OCI-LY7 (cell line): ENCODE measurements at regions not wholly inside any gene's neighbourhood (a gene's known extent, or its start where the extent isn't known, plus 50 kb on each side); places are given as distances from the start of the nearest gene placed in this dataset.

Experiments used
- BruUV-seq: library from RNA; stranded (reverse); fragments of 400-500 nt; replicated peaks from 2 replicates; lab custom pipeline; 2021; lab: Mats Ljungman, UMichigan
- CTCF ChIA-PET: fragments of 300-600 bp; sonication (Branson Sonifier 250); formaldehyde crosslinking; loops from one replicate; lab custom pipeline; 2022; ENCODE audit warnings: antibody characterized with exemption; ENCODE audit not compliant: unreplicated experiment; lab: Charles Lee
- POLR2A ChIA-PET: fragments of 300-600 bp; sonication (Branson Sonifier 250); formaldehyde crosslinking; loops from one replicate; lab custom pipeline; 2022; ENCODE audit warnings: antibody characterized with exemption; lab: Charles Lee
- DNase-seq: peaks from one replicate; pipeline ENCODE4 v3.0.0-alpha.2; 2015; ENCODE audit warnings: low spot score
- H2AFZ ChIP-seq: fragments of 200-600 bp; sonication (generic), shearing (Covaris generic); 2 replicates; pipeline ENCODE4 v1.6.1; 2014; ENCODE audit warnings: mild to moderate bottlenecking, antibody characterized with exemption, low read length, moderate library complexity
- H3K27ac ChIP-seq: fragments of 200-600 bp; sonication (generic); 2 replicates; pipeline ENCODE4 v1.5.1; 2014; ENCODE audit warnings: mixed run types, low read depth, mild to moderate bottlenecking, moderate library complexity, low read length, inconsistent platforms; ENCODE audit not compliant: poor library complexity, severe bottlenecking
- H3K36me3 ChIP-seq: fragments of 200-600 bp; sonication (generic); 2 replicates; pipeline ENCODE4 v1.6.1; 2014; ENCODE audit warnings: mild to moderate bottlenecking, antibody characterized with exemption, low read length, moderate library complexity, mixed read lengths; ENCODE audit not compliant: insufficient read depth
- H3K4me1 ChIP-seq: fragments of 200-600 bp; sonication (generic); 2 replicates; pipeline ENCODE4 v1.5.1; 2014; ENCODE audit warnings: mild to moderate bottlenecking, low read length; ENCODE audit not compliant: insufficient read depth, poor library complexity, severe bottlenecking
- H3K4me2 ChIP-seq: fragments of 200-600 bp; sonication (generic); 2 replicates; pipeline ENCODE4 v1.6.1; 2014; ENCODE audit warnings: mild to moderate bottlenecking, low read length
- H3K4me3 ChIP-seq: fragments of 200-600 bp; sonication (generic); 2 replicates; pipeline ENCODE4 v1.5.1; 2014; ENCODE audit warnings: mild to moderate bottlenecking, low read depth, low read length; ENCODE audit not compliant: poor library complexity, severe bottlenecking
- H3K79me2 ChIP-seq: fragments of 200-600 bp; sonication (generic); 2 replicates; pipeline ENCODE4 v1.6.1; 2016; ENCODE audit warnings: low read depth, mild to moderate bottlenecking, low read length, moderate library complexity, mixed read lengths; ENCODE audit not compliant: insufficient read depth
- H3K9me2 ChIP-seq: fragments of 200-600 bp; sonication (generic); 2 replicates; pipeline ENCODE4 v1.6.1; 2016; ENCODE audit warnings: mild to moderate bottlenecking, low read length, mixed read lengths; ENCODE audit not compliant: insufficient read depth
- H3K9me3 ChIP-seq: fragments of 200-600 bp; sonication (generic); 2 replicates; pipeline ENCODE4 v1.6.1; 2014; ENCODE audit warnings: mild to moderate bottlenecking, mixed run types, low read length, mixed read lengths
- H4K20me1 ChIP-seq: fragments of 200-600 bp; sonication (generic); 2 replicates; pipeline ENCODE4 v1.6.1; 2014; ENCODE audit warnings: mild to moderate bottlenecking, antibody characterized with exemption, low read length, moderate library complexity, mixed read lengths; ENCODE audit not compliant: insufficient read depth
- EZH2phosphoT487 ChIP-seq: fragments of 200-600 bp; sonication (generic); IDR thresholded peaks from 2 replicates; pipeline ENCODE4 v1.6.1; 2018; ENCODE audit warnings: low read depth, borderline replicate concordance, mild to moderate bottlenecking, mixed run types, antibody characterized with exemption, low read length, moderate library complexity, mixed read lengths
- intact Hi-C: fragments of 100-400 bp; cut with micrococcal nuclease; formaldehyde crosslinking; loops from one replicate; pipeline ENCODE4 v1.10.0; 2022; ENCODE audit not compliant: unreplicated experiment
- TF ChIP-seq, protein P1 (sequence below): fragments of 200-600 bp; sonication (generic); conservative IDR thresholded peaks from 2 replicates; pipeline ENCODE4 v1.5.1; 2014; ENCODE audit warnings: mild to moderate bottlenecking, antibody characterized with exemption, low read length, moderate library complexity, mixed read lengths

DNA sequence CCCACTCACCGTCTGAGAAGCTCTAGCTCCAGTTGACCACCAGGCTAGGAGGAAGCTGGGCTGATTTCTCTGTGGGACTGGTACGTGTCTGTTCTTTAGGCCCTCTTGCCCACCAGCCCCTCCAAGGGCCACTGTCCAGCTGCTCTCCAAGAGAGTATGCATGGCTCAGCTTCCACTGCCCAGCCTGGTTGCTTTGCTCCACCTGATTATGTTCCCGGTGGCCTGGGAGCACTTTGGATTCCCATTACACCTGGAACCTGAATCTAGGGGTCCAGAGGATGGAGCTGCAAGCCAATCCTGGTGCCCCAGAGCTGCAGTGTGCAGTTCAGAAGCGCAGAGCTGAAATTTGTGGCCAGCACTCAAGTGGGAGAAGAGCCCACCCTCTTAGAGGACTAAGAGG is 402.1 kb upstream of the CNTN6 start:
- Histone ChIP-seq H3K27ac (no peak overlapping the region), H3K9me2 (no peaks in the 10 kb centered on the region), H3K36me3 (no peaks in the 10 kb centered on the region), H3K9me3 (no peaks in the 10 kb centered on the region), H3K4me3 (no peak overlapping the region), H2AFZ (no peak overlapping the region), H3K79me2 (no peaks in the 10 kb centered on the region), H3K4me2 (no peak overlapping the region), H4K20me1 (no peaks in the 10 kb centered on the region), H3K4me1 (no peaks in the 10 kb centered on the region)
- DNase-seq: no peak
- BruUV-seq: no TSS peak
- ChIA-PET POLR2A (no interaction called here), CTCF (no interaction called here)
- TF ChIP-seq, protein P1, sequence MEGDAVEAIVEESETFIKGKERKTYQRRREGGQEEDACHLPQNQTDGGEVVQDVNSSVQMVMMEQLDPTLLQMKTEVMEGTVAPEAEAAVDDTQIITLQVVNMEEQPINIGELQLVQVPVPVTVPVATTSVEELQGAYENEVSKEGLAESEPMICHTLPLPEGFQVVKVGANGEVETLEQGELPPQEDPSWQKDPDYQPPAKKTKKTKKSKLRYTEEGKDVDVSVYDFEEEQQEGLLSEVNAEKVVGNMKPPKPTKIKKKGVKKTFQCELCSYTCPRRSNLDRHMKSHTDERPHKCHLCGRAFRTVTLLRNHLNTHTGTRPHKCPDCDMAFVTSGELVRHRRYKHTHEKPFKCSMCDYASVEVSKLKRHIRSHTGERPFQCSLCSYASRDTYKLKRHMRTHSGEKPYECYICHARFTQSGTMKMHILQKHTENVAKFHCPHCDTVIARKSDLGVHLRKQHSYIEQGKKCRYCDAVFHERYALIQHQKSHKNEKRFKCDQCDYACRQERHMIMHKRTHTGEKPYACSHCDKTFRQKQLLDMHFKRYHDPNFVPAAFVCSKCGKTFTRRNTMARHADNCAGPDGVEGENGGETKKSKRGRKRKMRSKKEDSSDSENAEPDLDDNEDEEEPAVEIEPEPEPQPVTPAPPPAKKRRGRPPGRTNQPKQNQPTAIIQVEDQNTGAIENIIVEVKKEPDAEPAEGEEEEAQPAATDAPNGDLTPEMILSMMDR: no peak
- no peak for TF ChIP-seq EZH2phosphoT487
- intact Hi-C loops: no loop called here

DNA sequence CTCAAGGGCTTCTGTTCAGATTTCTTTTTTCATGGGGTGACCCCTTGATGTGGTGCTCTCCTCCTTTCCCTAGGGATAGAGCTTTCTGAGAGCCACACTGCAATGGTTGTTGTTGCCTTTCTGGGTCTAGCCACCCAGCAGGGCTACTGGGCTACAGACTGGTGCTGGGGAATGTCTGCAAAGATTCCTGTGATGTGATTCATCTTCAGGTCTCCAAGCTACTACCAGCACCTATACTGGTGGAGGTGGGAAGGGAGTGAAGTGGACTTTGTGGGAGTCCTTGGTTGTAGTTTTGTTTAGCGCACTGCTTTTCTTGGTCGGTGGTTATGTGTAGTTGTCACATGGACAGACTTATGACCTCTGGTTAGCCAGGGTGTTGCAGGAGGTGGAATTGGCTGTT is 392.3 kb upstream of the CNTN6 start:
- CTCF ChIA-PET: no interaction called here
- H3K4me2 ChIP-seq: no peak overlapping the region

DNA sequence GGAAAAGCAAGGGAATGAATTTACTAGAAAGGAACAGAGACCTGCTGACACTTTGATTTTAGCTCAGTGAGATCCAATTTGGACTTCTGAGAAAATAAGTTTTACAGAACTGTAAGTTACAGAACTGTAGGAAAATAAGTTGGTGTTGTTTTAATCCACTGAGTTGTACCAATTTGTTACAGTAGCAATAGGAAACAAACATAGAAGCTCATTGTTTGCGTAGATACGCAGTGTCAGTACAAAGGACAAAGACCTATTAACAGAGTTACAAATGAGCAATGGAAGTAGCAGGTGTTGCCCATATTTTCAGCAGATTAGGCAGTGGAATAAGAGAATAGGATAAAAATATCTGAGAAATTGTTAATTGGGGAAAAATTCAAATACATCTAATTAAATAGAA is 385.8 kb upstream of the CNTN6 start:
- Histone ChIP-seq H3K9me2 (no peaks in the 10 kb centered on the region), H3K27ac (no peak overlapping the region), H2AFZ (no peak overlapping the region), H3K79me2 (no peaks in the 10 kb centered on the region), H3K9me3 (no peaks in the 10 kb centered on the region), H3K36me3 (no peaks in the 10 kb centered on the region), H3K4me1 (no peaks in the 10 kb centered on the region), H4K20me1 (no peaks in the 10 kb centered on the region), H3K4me3 (no peak overlapping the region), H3K4me2 (no peak overlapping the region)
- no peak for TF ChIP-seq EZH2phosphoT487
- TF ChIP-seq, protein P1: no peak
- ChIA-PET CTCF (no interaction called here), POLR2A (interaction anchor here (1.6 kb wide), 1 partner anchor 9 kb away, joined by 4 read pairs; no protein-coding TSS in a partner anchor)
- BruUV-seq: no TSS peak
- no peak for DNase-seq
- intact Hi-C loops: no loop called here

More for the DNA sequence above, 392.3 kb upstream of the CNTN6 start:
- no peaks in the 10 kb centered on the region for H4K20me1 ChIP-seq
- DNase-seq: no peak
- H3K79me2 ChIP-seq: no peaks in the 10 kb centered on the region
- no peaks in the 10 kb centered on the region for H3K9me3 ChIP-seq
- TF ChIP-seq, protein P1: no peak
- no peak for TF ChIP-seq EZH2phosphoT487
- intact Hi-C loops: no loop called here
- H3K9me2 ChIP-seq: no peaks in the 10 kb centered on the region
- H3K36me3 ChIP-seq: no peaks in the 10 kb centered on the region
- POLR2A ChIA-PET: no interaction called here
- no peak overlapping the region for H3K27ac ChIP-seq
- H3K4me1 ChIP-seq: no peaks in the 10 kb centered on the region
- BruUV-seq: no TSS peak
- no peak overlapping the region for H3K4me3 ChIP-seq
- H2AFZ ChIP-seq: no peak overlapping the region
